ENCODE measurements at regions not wholly inside any gene's neighbourhood (a gene's known extent, or its start where the extent isn't known, plus 50 kb on each side); places are given as distances from the start of the nearest gene placed in this dataset.
"Not testable (repeated sequence)": the region's sequence is repeated elsewhere in the genome, so short reads cannot be mapped to it uniquely, and the experiment has no call there.

GRCh38 chr14:106196459-106196858 is 670.1 kb downstream of the TMEM121 start:
- DNase-seq: not testable (repeated sequence)

- not testable (repeated sequence) for DNase-seq
These were observed 670.9 kb downstream of the TMEM121 start for GRCh38 chr14:106197264-106197663.

DNA sequence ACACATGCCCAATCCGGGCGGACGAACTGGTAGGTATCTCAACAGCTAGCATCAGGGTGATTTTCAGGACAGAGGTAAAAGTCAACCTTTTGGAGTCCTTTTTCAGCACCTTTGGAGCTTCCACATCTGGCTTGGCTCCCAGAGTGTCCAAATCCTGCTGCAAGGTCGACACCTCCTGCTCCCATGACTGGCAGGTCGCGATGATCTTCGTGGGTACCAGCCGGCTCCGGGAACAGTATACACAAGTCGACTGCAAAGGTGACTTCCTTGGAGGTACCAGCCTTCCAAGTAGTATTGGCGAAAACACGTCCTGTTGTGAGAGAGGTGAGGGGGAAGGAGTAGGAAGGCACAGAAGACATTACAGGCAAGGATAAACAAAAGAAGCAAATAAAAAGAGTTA is 672.7 kb downstream of the TMEM121 start:
- DNase-seq: no peak

DNA sequence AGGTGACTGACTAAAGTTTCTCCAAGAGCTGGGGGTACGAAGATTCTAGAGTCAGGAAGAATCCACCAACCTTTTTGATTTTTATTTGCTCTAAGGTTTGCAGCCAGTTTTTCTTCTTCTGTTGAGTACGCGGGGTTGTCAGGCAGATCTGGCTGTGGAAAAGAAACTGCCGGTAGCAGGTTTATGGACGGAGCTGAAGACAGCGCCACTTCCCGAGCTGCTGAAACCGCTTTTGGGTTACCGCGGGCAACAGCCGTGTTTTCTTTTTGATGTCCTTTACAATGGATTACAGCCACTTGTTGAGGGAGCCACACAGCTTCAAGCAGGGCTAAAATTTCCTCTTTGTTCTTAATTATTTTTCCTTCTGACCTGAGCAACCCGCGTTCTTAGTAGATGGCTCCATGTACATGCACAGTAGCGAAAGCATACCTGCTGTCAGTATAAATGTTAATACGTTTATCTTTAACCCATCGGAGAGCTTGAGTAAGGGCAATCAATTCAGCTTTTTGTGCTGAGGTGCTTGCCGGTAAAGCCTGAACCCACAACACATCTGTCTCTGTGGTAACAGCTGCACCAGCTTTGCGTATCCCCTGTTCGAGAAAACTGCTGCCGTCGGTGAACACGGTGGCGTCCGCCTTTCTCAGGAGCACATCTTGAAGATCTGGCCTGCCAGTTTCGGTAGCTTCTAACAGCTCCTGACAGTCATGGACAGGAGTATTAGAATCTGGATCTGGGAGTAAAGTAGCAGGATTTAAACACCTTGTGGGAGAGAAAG is 674.3 kb downstream of the TMEM121 start:
- no peak for DNase-seq

DNA sequence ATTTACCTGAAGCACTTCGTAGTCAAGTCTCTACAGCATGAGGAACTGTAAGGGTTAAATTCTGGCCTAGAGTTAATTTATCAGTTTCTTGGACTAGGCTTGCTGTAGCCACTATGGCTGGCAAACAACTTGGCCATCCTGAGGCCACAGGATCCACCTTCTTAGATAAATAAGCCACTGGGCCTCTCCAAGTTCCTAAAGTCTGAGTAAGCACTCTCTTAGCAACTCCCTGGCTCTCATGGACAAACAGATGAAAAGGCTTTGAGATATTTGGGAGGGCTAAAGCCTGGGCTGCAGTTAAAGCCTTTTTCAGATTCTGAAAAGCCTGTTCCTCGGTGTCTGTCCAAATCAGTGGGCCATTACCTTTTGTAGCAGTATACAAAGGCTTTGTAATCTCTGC is 675.0 kb downstream of the TMEM121 start:
- no peak for DNase-seq

DNA sequence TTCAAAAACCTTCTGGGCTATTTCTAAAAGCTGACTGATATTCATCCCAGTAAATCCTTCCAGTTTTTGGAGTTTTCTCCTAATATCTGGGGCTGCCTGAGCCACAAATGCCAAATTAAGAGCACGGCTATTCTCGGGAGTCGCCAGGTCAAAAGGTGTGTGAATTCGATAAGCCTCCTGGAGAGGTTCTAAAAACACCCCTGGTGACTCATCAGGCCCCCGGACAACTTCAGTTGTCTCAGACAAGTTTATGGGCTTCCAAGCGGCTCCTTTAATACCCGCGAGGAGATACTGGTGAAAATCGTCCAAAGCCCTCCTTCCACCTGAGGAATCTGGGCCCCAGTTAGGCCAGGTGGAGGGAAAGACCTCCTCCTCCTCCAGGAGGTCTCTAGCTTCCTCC is 677.1 kb downstream of the TMEM121 start:
- no peak for DNase-seq

GRCh38 chr14:106204063-106204462 is 677.7 kb downstream of the TMEM121 start:
- DNase-seq: no peak

GRCh38 chr14:106207316-106207715 is 680.9 kb downstream of the TMEM121 start:
- DNase-seq: no peak

- DNase-seq: no peak
These were observed 682.4 kb downstream of the TMEM121 start for GRCh38 chr14:106208794-106209193.

DNA sequence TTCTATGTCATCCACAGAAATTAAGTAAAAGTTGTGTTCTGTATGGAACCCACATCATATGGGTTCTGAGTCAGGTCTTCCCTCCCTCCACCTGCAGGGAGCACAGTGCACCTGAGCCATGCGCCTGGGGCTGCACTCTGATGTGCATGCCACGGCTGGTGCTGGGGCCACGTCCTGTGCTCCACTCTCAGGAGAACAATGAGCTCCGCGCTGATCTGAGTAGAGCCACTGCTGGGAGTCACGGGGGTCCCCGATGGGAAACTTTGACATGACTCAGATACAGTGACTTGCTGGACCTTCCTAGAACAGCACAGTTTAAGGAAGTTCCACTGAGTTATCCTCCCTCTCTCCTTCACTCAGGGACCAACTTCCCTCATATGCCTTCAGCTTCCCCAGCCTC is 683.4 kb downstream of the TMEM121 start:
- no peak for DNase-seq

- DNase-seq: no peak
These were observed 684.3 kb downstream of the TMEM121 start for GRCh38 chr14:106210650-106211049.

DNA sequence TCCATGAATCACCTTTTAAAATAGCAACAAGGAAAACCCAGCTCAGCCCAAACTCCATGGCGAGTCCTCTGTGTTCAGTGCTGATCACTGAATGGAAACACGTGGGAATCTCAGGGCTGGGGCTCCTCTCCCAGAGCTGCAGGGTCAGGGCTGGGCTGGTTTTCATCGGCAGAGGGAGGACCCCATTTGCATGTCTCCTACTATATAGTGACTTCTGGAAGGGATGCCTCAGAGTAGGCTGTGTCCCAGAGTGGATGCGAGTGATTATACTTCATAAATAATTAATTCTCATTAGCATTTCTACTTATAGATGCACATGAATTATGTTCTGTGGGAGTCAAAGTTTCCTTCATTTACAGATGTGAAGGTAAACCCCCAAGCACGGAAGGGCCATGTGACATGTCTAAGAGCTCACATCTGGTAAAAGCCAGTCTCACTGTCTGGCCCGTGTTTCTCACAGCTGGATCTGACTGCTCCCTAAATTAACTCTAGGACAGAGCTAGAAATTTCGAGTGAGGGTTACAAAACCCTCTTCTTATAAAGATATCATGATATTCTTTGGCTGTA is 685.0 kb downstream of the TMEM121 start:
- no peak for DNase-seq

- no peak for DNase-seq
These were observed 688.8 kb downstream of the TMEM121 start for GRCh38 chr14:106215229-106215628.

DNA sequence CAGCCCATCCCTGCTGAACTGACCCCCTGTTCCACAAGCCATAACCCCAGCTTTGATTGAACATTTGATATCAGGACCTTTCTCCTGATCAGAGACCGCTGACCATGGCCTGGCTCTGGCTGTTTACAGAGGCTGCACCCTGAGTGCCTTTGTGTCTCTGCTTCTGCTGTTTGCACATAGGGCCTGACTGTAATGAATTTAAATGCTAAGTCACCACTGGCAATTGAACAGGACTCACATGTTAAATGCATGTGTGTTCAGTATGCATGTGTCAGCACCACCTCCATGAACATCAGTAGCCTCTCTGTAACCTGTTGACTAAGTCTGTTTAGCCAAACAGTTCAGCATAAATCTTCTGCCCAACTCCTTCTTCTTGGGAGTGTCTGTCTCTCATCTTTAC is 690.3 kb downstream of the TMEM121 start:
- DNase-seq: no peak

DNA sequence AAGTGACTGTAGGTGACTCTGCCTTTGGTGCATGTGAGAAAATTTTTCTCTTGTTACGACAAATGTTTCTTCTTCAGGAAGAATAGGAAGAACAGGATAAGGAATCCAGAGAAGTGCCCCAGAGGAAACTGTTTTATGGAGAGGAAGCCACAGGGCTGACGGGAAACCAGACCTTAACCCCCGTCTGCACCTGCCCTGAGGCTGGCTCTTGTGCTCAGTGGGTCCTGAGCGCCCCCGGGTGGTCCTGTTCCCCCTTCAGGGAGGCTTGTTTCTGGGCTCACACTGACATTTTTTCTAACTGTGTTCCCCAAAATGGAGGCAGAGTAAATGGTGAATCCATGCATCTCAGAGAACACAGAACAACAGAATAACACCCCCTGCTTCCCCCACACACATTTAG is 691.8 kb downstream of the TMEM121 start:
- DNase-seq: no peak

DNA sequence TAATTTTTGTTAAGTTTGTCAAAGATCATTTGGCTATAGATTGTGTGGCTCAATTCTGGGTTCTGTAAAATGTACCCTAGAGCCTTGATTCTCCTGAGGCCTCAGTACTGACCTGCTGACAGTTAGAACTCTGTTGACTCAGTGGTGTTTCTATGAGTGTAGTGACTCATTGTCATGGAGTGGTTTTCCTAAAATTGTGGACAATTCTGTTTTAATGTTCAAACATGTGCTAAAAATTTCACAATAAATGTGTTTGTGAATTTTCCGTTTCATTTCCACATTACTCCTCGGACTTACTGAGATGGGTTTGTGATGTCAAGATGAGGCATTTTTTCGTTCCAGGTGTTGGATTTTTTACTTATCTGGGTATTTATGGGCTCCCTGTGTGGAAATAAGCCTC is 695.9 kb downstream of the TMEM121 start:
- no peak for DNase-seq

- DNase-seq: no peak
These were observed 696.3 kb downstream of the TMEM121 start for GRCh38 chr14:106222731-106223130.

DNA sequence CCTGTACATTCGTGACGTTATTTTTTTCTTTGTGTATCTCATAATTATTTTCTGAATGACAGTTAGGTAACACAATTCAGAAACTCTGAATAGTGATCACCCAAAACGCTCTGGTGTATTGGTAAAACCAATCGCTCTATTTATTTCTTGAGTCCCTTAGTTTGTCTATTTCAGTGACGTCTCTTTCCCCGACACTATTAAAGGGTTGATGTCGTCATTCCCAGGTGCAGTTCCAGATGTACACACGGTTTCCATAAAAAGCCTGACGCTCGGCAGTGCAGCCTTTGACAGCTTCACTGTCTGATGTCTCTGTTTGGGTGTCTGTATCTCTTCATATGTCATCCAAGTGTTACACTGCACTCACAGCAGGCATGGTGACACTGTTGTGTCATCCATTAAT is 701.4 kb downstream of the TMEM121 start:
- DNase-seq: no peak

DNA sequence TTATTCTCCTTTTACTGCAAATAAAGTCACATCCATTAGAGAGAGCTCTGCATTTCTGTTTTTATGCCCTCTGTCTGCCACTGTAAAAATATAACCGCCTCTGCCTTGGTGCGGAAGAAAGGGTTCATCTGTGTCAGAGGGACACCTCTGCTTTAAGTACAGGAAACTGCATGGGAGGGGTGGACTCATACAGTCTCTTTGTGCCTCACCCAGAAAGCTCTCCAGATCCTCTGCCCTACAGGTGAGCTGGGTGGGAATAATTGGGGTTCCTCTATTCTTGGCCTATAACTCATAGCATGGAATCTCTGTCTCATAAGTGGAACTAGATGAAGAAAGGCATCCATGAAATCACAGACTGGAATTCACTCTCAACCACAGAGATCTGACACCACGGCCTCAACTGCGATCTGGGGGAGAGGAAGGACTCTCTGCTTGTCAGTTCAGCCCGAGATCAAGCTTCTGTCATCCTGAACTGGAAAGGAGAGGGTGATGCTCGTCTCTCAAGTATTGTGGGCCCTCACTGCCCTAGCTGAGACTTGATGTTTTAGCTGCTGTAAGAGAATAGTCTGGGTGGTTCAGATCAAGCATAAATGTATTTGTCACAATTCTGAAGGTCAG is 702.3 kb downstream of the TMEM121 start:
- DNase-seq: no peak

DNA sequence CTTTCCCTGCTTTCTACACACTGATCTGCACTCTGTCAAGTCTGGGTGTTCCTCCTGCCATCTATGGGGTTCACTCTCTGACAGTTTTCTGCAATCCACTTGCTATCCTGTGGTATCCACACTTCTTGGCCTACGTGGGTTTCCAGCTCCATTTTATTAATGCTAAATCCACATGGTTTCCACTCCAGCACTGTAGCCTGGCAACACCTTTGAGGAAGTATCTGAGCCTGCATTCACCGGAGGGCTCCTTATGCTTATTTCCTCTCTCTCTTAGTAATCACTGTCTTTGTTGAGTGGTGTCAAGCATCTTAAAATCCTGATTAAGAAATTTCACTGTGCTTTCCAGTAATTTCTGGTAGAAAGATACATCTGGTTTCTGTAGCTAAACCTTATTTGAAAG is 703.7 kb downstream of the TMEM121 start:
- DNase-seq: no peak

GRCh38 chr14:106233191-106233590 is 706.8 kb downstream of the TMEM121 start:
- DNase-seq: not testable (repeated sequence)

GRCh38 chr14:106234525-106235254 is 708.3 kb downstream of the TMEM121 start:
- DNase-seq: not testable (repeated sequence)

GRCh38 chr14:106235356-106236159 is 709.2 kb downstream of the TMEM121 start:
- no peak for DNase-seq

Measured in NCI-H510A treated with DMSO at 0.1 percent for 48 hours (cell line).